GM23338 (cell line): ENCODE measurements at regions not wholly inside any gene's neighbourhood (a gene's known extent, or its start where the extent isn't known, plus 50 kb on each side); places are given as distances from the start of the nearest gene placed in this dataset.

Source experiments
- ATAC-seq: fragments of 200-7000 bp; cut with Tn5 transposase; 3 replicates; pipeline ENCODE4 v1.9.1; 2020
- DNase-seq: peaks from one replicate; pipeline ENCODE4 v3.0.0-alpha.2; 2015; ENCODE audit warnings: low spot score
- H2AFZ ChIP-seq: fragments of 200-600 bp; sonication (generic); 2 replicates; pipeline ENCODE4 v1.8.0; 2016; ENCODE audit warnings: antibody characterized with exemption, mild to moderate bottlenecking, moderate library complexity
- H3F3A ChIP-seq: fragments of 200-600 bp; sonication (generic); replicated peaks from 2 replicates; pipeline ENCODE4 v1.8.0; 2017; ENCODE audit warnings: antibody characterized with exemption, mixed run types, low read depth
- H3K27ac ChIP-seq: fragments of 200-600 bp; sonication (generic); 2 replicates; pipeline ENCODE4 v1.6.1; 2016; ENCODE audit warnings: low read depth
- H3K27me3 ChIP-seq: fragments of 200-600 bp; sonication (generic); 2 replicates; pipeline ENCODE4 v1.8.0; 2016; ENCODE audit warnings: mild to moderate bottlenecking, mixed run types, moderate library complexity; ENCODE audit not compliant: insufficient read depth
- H3K36me3 ChIP-seq: fragments of 200-600 bp; sonication (generic); 2 replicates; pipeline ENCODE4 v1.8.0; 2016; ENCODE audit warnings: mild to moderate bottlenecking; ENCODE audit not compliant: insufficient read depth
- H3K4me1 ChIP-seq: fragments of 200-600 bp; sonication (generic); 2 replicates; pipeline ENCODE4 v1.8.0; 2016; ENCODE audit warnings: mild to moderate bottlenecking, moderate library complexity; ENCODE audit not compliant: insufficient read depth
- H3K4me2 ChIP-seq: fragments of 200-600 bp; sonication (generic); 2 replicates; pipeline ENCODE4 v1.7.1; 2017; ENCODE audit warnings: mixed run types
- H3K4me3 ChIP-seq: fragments of 200-600 bp; sonication (generic); 2 replicates; pipeline ENCODE4 v1.6.1; 2016; ENCODE audit warnings: mixed run types
- H3K79me2 ChIP-seq: fragments of 200-600 bp; sonication (generic); replicated peaks from 2 replicates; pipeline ENCODE4 v1.8.0; 2017; ENCODE audit warnings: mild to moderate bottlenecking; ENCODE audit not compliant: insufficient read depth
- H3K9me2 ChIP-seq: fragments of 200-600 bp; sonication (generic); 2 replicates; pipeline ENCODE4 v1.8.0; 2017; ENCODE audit not compliant: insufficient read depth
- H4K20me1 ChIP-seq: fragments of 200-600 bp; sonication (generic); replicated peaks from 2 replicates; pipeline ENCODE4 v1.8.0; 2017; ENCODE audit warnings: mild to moderate bottlenecking; ENCODE audit not compliant: insufficient read depth
- H3K27ac Mint-ChIP-seq: 2 replicates; pipeline ENCODE4 v1.8.0; 2020; ENCODE audit warnings: inconsistent platforms, mild to moderate bottlenecking, moderate library complexity, mixed read lengths
- H3K27me3 Mint-ChIP-seq: 3 replicates; pipeline ENCODE4 v1.8.0; 2022; ENCODE audit warnings: low read depth, mild to moderate bottlenecking, moderate library complexity, mixed read lengths, inconsistent platforms; ENCODE audit not compliant: insufficient read depth, poor library complexity
- H3K36me3 Mint-ChIP-seq: 3 replicates; pipeline ENCODE4 v1.8.0; 2021; ENCODE audit warnings: low read depth, mild to moderate bottlenecking, inconsistent platforms, moderate library complexity, mixed read lengths
- H3K4me1 Mint-ChIP-seq: 3 replicates; pipeline ENCODE4 v1.8.0; 2020; ENCODE audit warnings: mild to moderate bottlenecking, inconsistent platforms, mixed read lengths
- H3K4me3 Mint-ChIP-seq: 3 replicates; pipeline ENCODE4 v1.8.0; 2021; ENCODE audit warnings: moderate library complexity, mild to moderate bottlenecking, inconsistent platforms, mixed read lengths
- H3K9me3 Mint-ChIP-seq: 3 replicates; pipeline ENCODE4 v1.8.0; 2020; ENCODE audit warnings: moderate library complexity, mild to moderate bottlenecking, inconsistent platforms, mixed read lengths
- CREB1 ChIP-seq: fragments of 250-450 bp; sonication (Bioruptor Pico); IDR thresholded peaks from 2 replicates; pipeline ENCODE4 v1.5.0; 2020; ENCODE audit warnings: low read depth, mild to moderate bottlenecking, moderate library complexity
- EZH2 ChIP-seq: fragments of 200-600 bp; sonication (generic); IDR thresholded peaks from one replicate; pipeline ENCODE4 v1.8.0; 2017; ENCODE audit warnings: antibody characterized with exemption, mild to moderate bottlenecking, low read depth; ENCODE audit not compliant: unreplicated experiment
- EZH2phosphoT487 ChIP-seq: fragments of 200-600 bp; sonication (generic); IDR thresholded peaks from one replicate; pipeline ENCODE4 v1.8.1; 2018; ENCODE audit warnings: antibody characterized with exemption; ENCODE audit not compliant: unreplicated experiment
- POLR2AphosphoS5 ChIP-seq: IDR thresholded peaks from 2 replicates; pipeline ENCODE4 v1.6.1; 2016; ENCODE audit warnings: antibody characterized with exemption, low read depth
- STAT1 ChIP-seq: IDR thresholded peaks from one replicate; pipeline ENCODE4 v1.6.1; 2016; ENCODE audit warnings: antibody characterized with exemption; ENCODE audit not compliant: unreplicated experiment
- ZNF114 ChIP-seq: fragments of 250-450 bp; sonication (Bioruptor Pico); IDR thresholded peaks from 2 replicates; pipeline ENCODE4 v1.5.0; 2020; ENCODE audit warnings: mild to moderate bottlenecking, moderate library complexity
- TF ChIP-seq, protein P1 (sequence below): IDR thresholded peaks from one replicate; pipeline ENCODE4 v1.6.1; 2018; ENCODE audit warnings: antibody characterized with exemption; ENCODE audit not compliant: unreplicated experiment
- TF ChIP-seq, protein P2 (sequence below): IDR thresholded peaks from 2 replicates; pipeline ENCODE4 v1.6.1; 2016; ENCODE audit warnings: antibody characterized with exemption
- TF ChIP-seq, protein P3 (sequence below): fragments of 250-450 bp; sonication (Bioruptor Pico); IDR thresholded peaks from 2 replicates; pipeline ENCODE4 v1.5.0; 2020; ENCODE audit warnings: mild to moderate bottlenecking, moderate library complexity

DNA sequence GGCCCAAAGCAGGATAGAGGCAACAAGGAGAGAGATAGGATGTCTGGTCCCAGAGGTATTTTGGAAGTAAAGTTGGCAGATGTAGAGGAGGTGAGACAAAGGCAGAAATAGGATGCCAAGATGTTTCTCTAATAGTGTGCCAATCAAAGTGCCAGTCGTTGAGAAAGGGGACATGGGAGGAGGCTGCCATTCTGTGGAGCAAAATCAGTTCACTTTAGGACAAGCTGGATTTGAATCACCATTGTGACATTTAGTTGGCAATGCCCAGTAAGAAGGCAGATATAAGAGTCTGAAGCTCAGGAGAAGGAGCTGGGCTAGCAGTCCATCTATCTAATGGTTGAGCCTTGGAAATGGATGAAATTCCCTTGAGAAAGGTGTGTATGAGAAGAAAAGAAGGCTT is 53.8 kb downstream of the ADRB2 start:
- no peaks in the 10 kb centered on the region for H3K9me3 Mint-ChIP-seq

More for the DNA sequence above, 53.8 kb downstream of the ADRB2 start:
- Histone ChIP-seq H3F3A (no peaks in the 10 kb centered on the region), H2AFZ (no peak overlapping the region), H4K20me1 (no peaks in the 10 kb centered on the region), H3K79me2 (no peaks in the 10 kb centered on the region), H3K4me3 (no peak overlapping the region), H3K27ac (no peak overlapping the region), H3K36me3 (no peaks in the 10 kb centered on the region), H3K9me2 (peaks cover 5% of the 10 kb centered on the region; the same call in 1 of the 2 replicates), H3K4me2 (no peak overlapping the region), H3K4me1 (no peaks in the 10 kb centered on the region), H3K27me3 (no peaks in the 10 kb centered on the region)
- H3K36me3 Mint-ChIP-seq = no peaks in the 10 kb centered on the region
- H3K27ac Mint-ChIP-seq = no peak overlapping the region
- no peak overlapping the region for H3K4me3 Mint-ChIP-seq
- no peak for ATAC-seq
- peaks cover 6% of the 10 kb centered on the region for H3K4me1 Mint-ChIP-seq
- H3K27me3 Mint-ChIP-seq = no peaks in the 10 kb centered on the region
- TF ChIP-seq, protein P1, sequence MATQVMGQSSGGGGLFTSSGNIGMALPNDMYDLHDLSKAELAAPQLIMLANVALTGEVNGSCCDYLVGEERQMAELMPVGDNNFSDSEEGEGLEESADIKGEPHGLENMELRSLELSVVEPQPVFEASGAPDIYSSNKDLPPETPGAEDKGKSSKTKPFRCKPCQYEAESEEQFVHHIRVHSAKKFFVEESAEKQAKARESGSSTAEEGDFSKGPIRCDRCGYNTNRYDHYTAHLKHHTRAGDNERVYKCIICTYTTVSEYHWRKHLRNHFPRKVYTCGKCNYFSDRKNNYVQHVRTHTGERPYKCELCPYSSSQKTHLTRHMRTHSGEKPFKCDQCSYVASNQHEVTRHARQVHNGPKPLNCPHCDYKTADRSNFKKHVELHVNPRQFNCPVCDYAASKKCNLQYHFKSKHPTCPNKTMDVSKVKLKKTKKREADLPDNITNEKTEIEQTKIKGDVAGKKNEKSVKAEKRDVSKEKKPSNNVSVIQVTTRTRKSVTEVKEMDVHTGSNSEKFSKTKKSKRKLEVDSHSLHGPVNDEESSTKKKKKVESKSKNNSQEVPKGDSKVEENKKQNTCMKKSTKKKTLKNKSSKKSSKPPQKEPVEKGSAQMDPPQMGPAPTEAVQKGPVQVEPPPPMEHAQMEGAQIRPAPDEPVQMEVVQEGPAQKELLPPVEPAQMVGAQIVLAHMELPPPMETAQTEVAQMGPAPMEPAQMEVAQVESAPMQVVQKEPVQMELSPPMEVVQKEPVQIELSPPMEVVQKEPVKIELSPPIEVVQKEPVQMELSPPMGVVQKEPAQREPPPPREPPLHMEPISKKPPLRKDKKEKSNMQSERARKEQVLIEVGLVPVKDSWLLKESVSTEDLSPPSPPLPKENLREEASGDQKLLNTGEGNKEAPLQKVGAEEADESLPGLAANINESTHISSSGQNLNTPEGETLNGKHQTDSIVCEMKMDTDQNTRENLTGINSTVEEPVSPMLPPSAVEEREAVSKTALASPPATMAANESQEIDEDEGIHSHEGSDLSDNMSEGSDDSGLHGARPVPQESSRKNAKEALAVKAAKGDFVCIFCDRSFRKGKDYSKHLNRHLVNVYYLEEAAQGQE = no peak
- TF ChIP-seq ZNF114 (CRISPR knock-in tag) (no peak), STAT1 (no peak), POLR2AphosphoS5 (no peak), CREB1 (CRISPR knock-in tag) (no peak), EZH2 (no peak), EZH2phosphoT487 (no peak)
- TF ChIP-seq, protein P2, sequence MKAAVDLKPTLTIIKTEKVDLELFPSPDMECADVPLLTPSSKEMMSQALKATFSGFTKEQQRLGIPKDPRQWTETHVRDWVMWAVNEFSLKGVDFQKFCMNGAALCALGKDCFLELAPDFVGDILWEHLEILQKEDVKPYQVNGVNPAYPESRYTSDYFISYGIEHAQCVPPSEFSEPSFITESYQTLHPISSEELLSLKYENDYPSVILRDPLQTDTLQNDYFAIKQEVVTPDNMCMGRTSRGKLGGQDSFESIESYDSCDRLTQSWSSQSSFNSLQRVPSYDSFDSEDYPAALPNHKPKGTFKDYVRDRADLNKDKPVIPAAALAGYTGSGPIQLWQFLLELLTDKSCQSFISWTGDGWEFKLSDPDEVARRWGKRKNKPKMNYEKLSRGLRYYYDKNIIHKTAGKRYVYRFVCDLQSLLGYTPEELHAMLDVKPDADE = no peak
- TF ChIP-seq, protein P3, sequence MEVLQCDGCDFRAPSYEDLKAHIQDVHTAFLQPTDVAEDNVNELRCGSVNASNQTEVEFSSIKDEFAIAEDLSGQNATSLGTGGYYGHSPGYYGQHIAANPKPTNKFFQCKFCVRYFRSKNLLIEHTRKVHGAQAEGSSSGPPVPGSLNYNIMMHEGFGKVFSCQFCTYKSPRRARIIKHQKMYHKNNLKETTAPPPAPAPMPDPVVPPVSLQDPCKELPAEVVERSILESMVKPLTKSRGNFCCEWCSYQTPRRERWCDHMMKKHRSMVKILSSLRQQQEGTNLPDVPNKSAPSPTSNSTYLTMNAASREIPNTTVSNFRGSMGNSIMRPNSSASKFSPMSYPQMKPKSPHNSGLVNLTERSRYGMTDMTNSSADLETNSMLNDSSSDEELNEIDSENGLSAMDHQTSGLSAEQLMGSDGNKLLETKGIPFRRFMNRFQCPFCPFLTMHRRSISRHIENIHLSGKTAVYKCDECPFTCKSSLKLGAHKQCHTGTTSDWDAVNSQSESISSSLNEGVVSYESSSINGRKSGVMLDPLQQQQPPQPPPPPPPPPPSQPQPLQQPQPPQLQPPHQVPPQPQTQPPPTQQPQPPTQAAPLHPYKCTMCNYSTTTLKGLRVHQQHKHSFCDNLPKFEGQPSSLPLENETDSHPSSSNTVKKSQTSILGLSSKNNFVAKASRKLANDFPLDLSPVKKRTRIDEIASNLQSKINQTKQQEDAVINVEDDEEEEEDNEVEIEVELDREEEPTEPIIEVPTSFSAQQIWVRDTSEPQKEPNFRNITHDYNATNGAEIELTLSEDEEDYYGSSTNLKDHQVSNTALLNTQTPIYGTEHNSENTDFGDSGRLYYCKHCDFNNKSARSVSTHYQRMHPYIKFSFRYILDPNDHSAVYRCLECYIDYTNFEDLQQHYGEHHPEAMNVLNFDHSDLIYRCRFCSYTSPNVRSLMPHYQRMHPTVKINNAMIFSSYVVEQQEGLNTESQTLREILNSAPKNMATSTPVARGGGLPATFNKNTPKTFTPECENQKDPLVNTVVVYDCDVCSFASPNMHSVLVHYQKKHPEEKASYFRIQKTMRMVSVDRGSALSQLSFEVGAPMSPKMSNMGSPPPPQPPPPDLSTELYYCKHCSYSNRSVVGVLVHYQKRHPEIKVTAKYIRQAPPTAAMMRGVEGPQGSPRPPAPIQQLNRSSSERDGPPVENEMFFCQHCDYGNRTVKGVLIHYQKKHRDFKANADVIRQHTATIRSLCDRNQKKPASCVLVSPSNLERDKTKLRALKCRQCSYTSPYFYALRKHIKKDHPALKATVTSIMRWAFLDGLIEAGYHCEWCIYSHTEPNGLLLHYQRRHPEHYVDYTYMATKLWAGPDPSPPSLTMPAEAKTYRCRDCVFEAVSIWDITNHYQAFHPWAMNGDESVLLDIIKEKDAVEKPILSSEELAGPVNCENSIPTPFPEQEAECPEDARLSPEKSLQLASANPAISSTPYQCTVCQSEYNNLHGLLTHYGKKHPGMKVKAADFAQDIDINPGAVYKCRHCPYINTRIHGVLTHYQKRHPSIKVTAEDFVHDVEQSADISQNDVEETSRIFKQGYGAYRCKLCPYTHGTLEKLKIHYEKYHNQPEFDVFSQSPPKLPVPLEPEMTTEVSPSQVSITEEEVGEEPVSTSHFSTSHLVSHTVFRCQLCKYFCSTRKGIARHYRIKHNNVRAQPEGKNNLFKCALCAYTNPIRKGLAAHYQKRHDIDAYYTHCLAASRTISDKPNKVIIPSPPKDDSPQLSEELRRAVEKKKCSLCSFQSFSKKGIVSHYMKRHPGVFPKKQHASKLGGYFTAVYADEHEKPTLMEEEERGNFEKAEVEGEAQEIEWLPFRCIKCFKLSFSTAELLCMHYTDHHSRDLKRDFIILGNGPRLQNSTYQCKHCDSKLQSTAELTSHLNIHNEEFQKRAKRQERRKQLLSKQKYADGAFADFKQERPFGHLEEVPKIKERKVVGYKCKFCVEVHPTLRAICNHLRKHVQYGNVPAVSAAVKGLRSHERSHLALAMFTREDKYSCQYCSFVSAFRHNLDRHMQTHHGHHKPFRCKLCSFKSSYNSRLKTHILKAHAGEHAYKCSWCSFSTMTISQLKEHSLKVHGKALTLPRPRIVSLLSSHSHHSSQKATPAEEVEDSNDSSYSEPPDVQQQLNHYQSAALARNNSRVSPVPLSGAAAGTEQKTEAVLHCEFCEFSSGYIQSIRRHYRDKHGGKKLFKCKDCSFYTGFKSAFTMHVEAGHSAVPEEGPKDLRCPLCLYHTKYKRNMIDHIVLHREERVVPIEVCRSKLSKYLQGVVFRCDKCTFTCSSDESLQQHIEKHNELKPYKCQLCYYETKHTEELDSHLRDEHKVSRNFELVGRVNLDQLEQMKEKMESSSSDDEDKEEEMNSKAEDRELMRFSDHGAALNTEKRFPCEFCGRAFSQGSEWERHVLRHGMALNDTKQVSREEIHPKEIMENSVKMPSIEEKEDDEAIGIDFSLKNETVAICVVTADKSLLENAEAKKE (CRISPR knock-in tag) = no peak
- no peak for DNase-seq
